IPS DF 4.7 (cell line): ENCODE measurements at regions not wholly inside any gene's neighbourhood (a gene's known extent, or its start where the extent isn't known, plus 50 kb on each side); places are given as distances from the start of the nearest gene placed in this dataset.
"Not testable (repeated sequence)": the region's sequence is repeated elsewhere in the genome, so short reads cannot be mapped to it uniquely, and the experiment has no call there.

Experiments used
- DNase-seq: peaks from one replicate; pipeline ENCODE4 v3.0.0-alpha.2; 2013; ENCODE audit warnings: low spot score; ENCODE audit errors: extremely low read depth

DNA sequence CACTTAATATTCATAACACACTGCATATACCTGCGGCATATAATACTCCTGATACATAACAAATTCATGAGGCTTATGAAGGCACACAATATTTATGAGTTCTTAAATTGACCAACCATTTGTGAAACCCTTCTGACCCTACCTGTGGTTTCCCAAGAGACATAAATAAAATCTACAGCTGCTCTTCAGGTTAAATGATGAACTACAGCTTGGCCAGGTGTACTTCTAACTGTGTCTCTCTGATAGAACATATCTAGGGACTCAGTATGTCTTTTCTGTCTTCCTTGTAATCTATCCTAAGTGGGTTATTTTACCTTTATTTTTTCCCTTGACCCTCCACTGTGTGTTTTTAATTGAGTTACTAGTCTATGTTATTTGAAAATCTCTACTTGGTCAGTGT lies 189.9 kb upstream of the UFM1 start:
- no peak for DNase-seq

DNA sequence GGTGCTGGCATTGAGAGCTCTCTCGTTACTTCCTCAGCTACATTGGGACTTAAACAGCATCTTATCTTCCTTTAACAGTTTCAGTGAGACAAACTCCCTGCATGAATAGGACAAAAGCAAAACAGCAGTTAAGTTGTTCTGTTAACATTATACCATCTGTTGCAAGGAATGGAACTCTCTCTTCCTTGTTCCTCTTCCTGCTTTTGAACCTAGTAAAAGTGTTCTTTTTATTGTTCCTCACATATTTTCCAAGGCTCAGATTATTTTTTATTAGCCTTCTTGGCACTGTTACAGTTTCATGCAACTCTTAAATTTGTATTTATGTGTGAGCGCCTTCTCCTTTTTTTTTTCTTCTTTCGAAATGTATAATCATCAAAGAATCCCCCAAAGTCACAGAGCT lies 202.6 kb upstream of the UFM1 start:
- DNase-seq, result no peak

DNA sequence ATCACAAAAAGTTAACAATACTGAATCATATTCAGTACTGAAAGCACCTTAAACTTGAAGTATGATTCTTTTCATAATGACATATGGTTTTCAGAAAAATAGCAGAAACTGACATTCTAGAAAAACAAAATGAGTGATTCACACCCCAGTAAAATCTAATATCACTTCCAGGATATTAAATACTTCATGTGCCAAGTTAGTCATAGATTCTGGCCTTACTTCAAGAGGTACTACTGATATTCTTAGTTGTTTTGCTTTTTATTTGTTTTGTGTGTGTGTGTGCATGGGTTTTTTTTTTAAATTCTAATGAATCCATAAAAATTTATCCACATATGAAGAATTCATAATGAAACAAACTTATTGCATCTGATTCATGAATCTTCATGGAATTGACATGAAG lies 207.9 kb upstream of the UFM1 start:
- DNase-seq, result no peak

DNA sequence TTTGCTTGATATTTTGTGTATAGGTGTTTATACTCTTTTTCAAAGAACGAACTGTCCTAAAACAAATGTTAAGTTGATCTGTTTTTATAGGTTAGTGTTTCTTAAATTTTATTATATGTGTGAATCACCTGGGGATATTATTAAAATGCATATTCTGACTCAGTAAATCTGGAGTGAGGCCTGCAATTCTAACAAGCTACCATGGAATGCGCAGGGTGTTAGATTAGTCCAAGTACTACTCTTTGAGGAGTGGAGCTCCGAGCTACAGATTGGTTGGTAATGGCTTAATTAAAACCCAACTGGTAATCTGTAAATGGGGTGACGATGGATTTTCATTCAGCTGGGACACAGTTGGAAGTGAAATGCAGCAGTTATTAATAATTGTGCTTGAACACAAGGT lies 214.1 kb upstream of the UFM1 start:
- DNase-seq, result no peak

DNA sequence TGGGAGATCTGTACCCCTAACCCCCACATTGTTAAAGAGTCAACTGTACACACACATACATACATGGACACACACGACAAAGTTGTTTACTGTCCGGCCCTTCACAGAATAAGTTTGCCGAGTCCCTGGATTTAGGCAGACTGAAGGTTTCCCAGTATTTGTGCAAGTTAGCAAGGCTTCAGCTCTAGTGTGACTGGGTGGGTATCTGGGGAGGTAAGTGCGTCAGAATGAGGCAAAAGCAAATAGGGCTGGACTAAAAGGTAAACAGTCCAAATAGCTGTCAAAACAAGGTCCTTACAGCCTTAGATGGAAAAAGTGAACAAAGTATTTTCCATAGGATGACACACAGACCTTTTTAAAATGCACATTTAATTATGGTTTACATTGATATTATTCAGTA lies 228.4 kb upstream of the UFM1 start:
- DNase-seq, result no peak

DNA sequence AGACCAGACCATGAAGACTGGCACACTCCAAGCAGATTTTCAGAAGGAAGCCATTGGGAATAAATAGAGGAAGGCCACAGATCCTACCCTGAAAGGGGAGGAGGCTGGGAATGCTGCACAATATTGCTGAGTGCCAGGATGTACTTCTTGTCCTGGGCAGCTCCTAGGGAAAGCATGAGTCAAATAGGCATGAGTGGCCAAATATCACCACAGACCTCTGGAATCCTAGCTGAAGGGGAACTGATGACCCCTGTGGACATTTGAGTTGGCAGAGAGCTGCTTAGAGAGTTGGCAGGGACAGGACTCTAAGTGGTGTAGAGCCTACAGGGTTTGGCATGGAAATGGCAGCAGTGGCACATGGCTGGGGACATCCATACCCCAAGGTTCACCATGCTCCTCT lies 234.3 kb upstream of the TRPC4 start:
- no peak for DNase-seq

DNA sequence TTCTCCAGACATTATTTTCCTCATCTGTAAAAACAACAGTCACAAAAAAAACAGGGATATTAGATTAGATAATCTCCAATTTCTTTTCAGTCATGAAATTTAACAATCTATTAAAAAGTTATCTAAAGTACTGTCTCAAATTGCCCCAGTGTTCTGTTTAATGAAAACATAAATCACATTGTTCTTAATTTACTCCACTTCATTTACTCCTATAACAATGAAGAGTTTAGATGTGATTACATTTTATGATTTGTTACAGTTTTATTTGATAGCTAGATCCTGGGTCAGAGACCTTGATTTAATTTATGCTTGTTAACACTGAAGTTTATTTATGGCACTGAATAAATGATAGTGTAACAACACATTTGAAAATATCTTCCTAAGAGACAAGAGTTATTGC lies 230.2 kb upstream of the TRPC4 start:
- DNase-seq, result no peak

DNA sequence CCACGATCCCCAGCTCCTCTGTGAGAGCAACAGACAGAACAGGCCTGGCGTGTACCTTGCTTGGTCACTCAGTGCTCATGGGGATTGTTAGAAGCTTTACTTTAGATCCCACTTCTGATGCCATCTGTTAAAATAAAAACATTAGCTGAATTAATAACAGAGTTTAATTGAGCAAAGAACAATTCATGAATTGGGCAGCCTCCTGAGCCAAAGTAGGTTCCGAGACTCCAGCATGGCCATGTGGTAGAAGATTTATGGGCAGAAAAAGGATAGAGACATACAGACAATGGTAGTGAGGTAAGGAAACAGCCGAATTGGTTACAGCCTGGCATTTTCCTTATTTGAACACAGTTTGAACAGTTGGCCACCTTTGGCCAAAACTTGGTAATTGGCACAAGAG lies 223.9 kb upstream of the TRPC4 start:
- no peak for DNase-seq

DNA sequence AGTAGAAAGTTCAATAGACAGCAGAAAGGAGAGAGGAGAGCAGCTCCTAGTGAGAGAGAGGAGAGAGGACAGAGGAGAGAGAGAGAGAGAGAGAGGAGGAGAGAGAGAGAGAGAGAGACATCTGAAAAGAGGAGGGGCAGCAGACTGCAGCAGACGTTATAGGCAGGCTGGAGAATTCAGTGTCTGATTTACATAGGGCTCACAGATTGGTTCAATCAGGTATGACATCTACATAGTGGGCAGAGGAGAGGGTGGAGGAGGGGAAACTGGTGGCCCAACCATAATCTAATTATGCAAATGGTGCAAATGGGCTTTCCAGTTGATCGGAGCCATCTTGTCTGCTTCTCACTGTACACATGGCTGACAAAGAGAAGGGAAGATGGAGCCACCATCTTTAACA lies 221.3 kb upstream of the TRPC4 start:
- no peak for DNase-seq

DNA sequence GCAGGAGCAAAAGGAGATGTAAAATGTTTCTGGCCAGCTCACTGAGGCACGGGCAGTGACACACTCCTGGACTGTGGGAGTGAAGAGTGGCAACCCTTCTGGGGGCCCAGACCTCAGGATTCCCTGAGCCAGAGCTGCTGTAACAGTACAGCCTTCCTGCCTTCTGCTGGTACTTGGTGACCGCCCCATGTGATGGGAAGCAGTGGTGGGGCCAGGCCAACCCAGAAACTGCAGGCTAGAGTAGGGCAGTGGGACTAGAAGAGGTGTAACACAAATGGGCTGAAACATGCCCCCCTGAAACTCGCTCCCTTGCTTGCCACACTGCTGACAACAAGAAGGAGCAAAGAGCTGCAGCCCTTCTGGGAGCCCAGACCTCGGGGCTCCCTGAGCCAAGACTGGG lies 217.1 kb upstream of the TRPC4 start:
- DNase-seq, result no peak

DNA sequence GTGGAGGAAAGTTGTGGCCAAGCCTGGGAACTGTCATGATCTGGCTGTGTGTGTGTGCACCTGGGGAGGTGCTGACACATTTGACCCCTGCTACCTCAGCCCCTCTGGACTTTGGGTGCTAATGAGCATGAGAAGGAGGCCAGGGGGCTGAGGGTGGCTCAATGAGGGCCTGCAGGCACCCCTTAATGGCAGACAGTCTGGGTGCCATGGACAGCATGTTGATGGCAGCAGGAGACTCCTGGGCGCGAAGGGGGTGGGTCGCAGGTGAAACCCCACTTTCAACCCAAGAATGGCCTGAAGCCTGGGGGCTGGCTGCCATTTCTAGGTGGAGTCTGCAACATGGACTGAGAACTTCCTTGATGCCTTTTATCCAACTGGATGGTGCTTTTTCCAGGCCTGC lies 216.4 kb upstream of the TRPC4 start:
- DNase-seq, result no peak

DNA sequence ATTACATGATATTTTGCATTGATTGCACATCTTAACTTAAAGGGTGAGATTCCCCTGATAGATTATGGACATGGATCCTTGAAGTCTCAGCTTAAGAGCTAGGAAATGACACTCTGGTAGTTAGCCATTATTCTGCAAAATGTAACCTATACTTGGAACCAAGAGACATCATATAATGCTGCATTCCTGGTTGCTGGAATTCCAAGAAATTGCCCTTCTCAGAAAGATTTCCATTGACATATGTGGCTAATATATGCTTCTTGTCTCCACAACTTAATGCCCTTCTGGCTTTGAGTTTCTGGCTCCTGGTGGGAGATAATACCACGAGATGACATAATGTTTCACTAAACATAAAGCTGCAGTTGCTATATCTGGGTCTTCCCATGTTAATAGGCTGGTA lies 204.4 kb upstream of the TRPC4 start:
- DNase-seq, result no peak

DNA sequence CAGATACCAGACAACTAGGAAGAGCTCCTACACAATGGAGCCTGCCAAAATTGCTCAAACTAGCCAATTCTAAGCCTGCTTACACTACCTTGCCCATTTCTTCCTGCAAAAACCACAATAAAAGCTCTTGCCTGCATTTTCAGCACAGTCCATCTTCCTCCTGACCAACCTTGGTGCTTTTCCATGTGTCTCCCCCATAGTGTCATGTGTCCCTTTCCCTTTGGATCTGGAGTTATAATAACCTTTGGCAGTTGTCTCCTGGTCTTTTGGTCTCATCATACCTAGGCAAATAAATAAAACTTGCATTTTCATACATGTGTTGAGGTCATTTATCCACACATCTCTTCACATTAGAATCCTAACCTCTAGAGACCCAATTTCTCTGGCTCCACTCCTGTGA lies 203.1 kb upstream of the TRPC4 start:
- DNase-seq, result no peak

DNA sequence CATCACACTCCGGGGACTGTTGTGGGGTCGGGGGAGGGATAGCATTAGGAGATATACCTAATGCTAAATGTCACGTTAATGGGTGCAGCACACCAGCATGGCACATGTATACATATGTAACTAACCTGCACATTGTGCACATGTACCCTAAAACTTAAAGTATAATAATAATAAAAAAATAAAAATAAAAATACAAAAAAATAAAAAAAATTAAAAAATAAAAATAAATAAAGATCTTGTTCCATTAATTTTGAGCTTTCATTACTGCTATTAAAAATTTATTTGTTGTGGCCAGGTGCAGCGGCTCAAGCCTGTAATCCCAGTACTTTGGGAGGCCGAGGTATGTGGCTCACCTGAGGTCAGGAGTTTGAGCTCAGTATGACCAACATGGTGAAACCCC lies 201.8 kb upstream of the TRPC4 start:
- DNase-seq, result not testable (repeated sequence)

DNA sequence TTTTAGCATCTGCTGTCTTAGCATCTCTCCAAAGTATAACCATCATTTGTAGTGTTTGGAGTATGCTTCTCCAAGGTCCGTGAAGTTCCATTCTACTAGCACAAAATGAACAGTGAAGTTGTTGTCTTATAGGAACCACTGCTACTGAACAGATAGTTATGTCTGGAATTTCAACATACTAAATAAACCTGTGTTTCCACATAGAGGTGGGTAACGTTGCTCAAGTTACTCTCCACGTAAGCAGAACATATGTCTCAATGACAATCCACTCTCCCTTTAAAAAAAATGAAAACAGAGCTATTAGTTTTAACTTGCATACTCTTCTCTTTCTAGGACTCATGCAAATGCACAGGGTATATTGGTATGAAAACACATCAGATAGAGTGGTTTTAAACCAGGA lies 184.3 kb upstream of the TRPC4 start:
- DNase-seq, result no peak

DNA sequence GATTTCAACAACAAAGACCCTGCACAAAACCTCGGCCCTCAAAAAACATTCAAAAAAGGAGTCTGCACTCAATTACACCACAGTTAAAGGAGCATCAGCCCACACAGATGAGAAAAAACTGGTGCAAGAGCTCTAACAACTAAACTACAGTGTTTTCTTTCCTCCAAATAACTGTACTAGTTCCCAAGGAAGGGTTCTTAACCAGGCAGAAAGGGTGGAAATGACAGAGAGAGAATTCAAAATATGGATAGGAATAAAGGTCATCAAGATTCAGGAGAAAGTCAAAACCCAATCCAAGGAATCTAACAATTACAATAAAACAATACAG lies 176.4 kb upstream of the TRPC4 start:
- no peak for DNase-seq

DNA sequence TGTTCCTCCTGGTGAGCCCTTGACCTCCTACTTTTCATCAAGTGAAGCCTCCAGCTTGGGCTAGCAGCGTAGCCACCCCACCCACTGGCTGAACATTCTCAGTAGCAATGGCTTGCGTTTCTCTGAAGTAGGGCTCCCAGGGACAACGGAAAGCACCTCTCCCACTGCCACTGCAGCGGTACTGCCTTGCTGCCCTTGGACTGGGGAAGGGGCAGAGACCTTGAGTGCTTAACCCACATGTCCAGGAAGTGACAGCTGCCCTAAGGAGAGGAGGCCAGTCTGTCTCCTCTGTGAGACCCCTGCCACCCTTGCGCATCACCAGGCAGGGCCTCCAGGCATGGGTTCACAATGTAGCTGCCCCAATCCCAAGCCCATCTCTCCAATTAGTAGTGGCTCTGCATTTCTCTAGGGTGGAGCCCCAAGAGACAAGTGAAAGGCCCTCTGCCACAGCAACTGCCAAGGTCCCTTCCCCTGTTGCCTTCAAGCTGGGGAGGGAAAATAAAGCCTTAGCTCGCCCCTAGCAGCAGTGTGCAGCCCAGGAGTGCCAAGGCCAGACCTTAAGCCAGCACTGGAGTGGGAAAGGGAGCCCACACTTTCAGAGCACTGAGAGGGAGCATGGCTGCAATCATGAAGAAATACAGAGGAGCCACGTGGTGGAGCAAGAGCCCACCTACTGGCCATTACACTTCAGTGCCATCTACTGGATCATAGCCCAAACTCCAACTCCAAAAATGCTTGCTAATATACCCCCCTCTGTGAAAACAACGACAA lies 175.9 kb upstream of the TRPC4 start:
- peak; percentile 58 for DNase-seq

DNA sequence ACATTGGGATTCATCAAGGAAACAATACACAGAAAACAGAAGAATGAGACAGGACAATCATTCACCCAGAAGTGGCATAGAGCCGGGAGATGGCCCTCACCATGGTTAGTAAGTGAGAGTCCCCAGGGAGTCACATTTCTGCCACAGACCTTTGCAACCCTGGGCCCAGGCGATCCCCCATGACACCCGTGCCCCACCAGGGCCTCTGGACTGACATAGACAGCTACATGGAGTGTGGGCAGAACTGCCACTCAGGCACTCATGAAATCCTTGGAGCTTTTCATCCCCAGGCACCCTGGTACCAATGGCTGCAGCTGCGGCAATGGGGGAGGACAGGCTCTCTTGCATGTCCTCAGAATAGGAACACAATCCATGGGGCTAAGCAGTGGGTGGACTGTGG lies 174.5 kb upstream of the TRPC4 start:
- no peak for DNase-seq

DNA sequence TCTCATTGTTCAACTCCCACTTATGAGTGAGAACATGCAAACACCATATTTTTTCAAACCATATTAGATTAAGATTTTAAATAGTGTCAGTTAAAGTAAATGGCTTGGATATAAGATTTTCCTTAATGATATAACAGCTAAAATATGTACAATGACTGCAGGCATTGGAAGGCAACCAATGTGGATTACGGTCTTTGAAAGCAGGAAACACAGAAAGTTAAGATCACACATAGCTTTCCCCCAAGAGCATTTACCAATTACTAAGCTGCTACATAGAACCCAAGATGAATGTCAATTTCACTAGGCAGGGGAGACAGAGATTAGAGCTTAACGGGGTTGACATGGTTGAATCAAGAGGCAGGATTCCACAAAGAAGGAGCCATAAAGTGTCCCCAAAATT lies 173.2 kb upstream of the TRPC4 start:
- no peak for DNase-seq

DNA sequence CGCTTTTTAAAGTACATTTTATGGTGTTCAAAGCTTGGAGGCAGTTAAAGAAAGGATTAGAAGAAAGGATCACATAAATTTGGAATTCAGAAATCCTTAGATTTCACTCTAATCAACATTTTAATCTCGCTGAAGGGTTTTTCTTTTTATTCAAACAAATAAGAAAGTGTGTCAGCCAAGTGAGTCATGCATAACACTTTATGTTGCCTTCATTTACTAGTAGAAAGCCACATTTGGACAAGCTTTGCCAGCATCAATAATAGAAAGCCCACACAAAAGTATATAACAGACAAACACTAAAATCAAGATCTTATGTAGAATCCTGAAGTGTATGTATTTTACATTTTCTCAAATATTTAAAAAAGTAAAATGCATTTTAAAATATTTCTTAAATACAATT lies 154.9 kb upstream of the TRPC4 start:
- no peak for DNase-seq

DNA sequence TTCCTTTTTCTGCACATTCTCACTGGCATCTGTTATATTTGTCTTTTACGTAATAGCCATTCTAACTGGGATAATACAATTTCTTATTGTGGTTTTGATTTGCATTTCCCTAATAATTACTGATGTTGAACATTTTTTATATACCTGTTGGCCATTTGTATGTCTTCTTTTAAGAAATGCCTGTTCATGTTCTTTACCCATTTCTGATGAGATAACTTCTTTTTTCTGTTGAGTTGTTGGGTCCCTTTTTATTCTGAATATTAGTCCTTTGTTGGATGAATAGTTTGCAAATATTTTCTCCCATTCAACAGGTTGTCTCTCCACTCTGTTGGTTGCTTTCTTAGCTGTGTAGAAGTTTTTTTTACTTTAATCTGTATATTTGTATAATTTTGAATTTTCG lies 147.7 kb upstream of the TRPC4 start:
- no peak for DNase-seq

DNA sequence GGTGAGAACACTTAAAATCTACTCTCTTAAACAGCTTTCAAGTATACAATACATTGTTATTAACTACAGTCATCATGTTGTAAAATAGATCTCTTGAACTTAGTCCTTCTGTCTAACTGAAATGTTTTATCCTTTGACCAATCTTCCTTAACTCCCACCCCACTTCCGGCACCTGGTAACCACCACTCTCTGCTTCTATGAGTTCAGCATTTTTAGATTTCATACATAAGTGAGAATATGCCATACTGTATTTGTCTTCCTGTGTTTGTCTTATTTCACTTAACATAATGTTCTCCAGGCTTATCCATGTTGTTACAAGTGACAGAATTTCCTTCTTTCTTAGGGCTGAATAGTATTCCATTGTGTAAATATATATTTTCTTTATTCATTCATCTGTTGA lies 144.1 kb upstream of the TRPC4 start:
- DNase-seq, result no peak

DNA sequence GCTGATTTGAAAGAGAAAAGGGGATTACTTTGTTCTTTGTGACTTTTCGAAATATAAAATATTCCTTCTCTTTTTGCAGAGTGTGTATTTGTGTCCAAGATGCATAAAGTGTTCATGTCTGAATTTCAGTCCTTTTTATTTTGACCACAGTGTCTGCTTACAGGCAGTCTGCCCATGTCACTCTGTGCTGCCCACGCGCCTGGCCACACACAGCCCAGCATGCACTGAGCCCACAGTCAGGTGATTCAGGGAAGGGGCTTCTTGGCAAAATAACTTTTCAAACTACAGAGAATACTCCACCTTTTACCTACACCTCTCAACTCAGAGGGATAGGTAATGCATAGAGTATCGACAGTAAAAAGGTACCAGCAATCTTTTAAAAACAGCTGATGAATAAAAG lies 142.5 kb upstream of the TRPC4 start:
- DNase-seq, result no peak

DNA sequence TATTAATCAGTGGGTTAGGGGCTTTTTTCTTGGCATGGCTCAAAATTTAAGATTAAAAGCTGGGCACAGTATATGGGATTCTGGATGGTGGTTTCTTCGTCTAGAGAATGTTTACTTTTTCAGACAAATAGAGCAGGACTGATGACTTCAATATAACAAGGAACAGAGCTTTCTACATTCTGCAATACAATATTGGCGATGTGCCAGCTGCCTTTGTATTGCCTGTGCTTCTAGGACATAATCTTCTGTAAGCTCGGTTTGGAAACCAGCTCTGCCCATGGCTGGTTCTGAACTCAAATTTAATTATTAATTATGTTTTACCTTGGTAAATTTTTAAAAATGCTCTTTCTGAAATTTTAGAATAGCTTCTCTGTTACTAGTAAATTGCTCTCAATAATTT lies 139.1 kb upstream of the TRPC4 start:
- DNase-seq, result no peak
